Smooth muscle cell (in vitro differentiated cells): ENCODE measurements at regions not wholly inside any gene's neighbourhood (a gene's known extent, or its start where the extent isn't known, plus 50 kb on each side); places are given as distances from the start of the nearest gene placed in this dataset.

Source experiments
- DNase-seq: peaks from one replicate; lab custom pipeline; 2025; ENCODE audit not compliant: unreplicated experiment; lab: John Stamatoyannopoulos, UW
- H2AFZ ChIP-seq: fragments of 200-600 bp; sonication (generic); 2 replicates; pipeline ENCODE4 v1.6.0; 2016; ENCODE audit warnings: antibody characterized with exemption, low read depth, mild to moderate bottlenecking
- H3F3A ChIP-seq: fragments of 200-600 bp; sonication (generic); 2 replicates; pipeline ENCODE4 v1.6.0; 2017; ENCODE audit warnings: antibody characterized with exemption, low read depth
- H3K27ac ChIP-seq: fragments of 200-600 bp; sonication (generic); 2 replicates; pipeline ENCODE4 v1.5.1; 2016; ENCODE audit warnings: low read depth, mild to moderate bottlenecking
- H3K27me3 ChIP-seq: fragments of 200-600 bp; sonication (generic); 2 replicates; pipeline ENCODE4 v1.6.1; 2016; ENCODE audit warnings: low read depth, mild to moderate bottlenecking
- H3K36me3 ChIP-seq: fragments of 200-600 bp; sonication (generic); 2 replicates; pipeline ENCODE4 v1.5.1; 2016; ENCODE audit warnings: low read depth
- H3K4me1 ChIP-seq: fragments of 200-600 bp; sonication (generic); 2 replicates; pipeline ENCODE4 v1.5.1; 2016; ENCODE audit warnings: low read depth
- H3K4me2 ChIP-seq: fragments of 200-600 bp; sonication (generic); 2 replicates; pipeline ENCODE4 v1.6.0; 2016; ENCODE audit warnings: mild to moderate bottlenecking
- H3K4me3 ChIP-seq: fragments of 200-600 bp; sonication (generic); 2 replicates; pipeline ENCODE4 v1.5.1; 2016; ENCODE audit warnings: mild to moderate bottlenecking
- H3K79me2 ChIP-seq: fragments of 200-600 bp; sonication (generic); 2 replicates; pipeline ENCODE4 v1.6.0; 2016; ENCODE audit warnings: low read depth, mild to moderate bottlenecking
- H3K9ac ChIP-seq: fragments of 200-600 bp; sonication (generic); 2 replicates; pipeline ENCODE4 v1.6.0; 2016; ENCODE audit warnings: low read depth
- H3K9me3 ChIP-seq: fragments of 200-600 bp; sonication (generic); replicated peaks from 2 replicates; pipeline ENCODE4 v1.5.1; 2016; ENCODE audit warnings: low read depth
- H4K20me1 ChIP-seq: fragments of 200-600 bp; sonication (generic); 2 replicates; pipeline ENCODE4 v1.6.0; 2016; ENCODE audit warnings: low read depth
- WGBS: methylation state at CpG from one replicate; pipeline ENCODE4 v1.1.7; 2016; ENCODE audit warnings: low lambda C conversion rate; 5-methylcytosine and 5-hydroxymethylcytosine counted together
- TF ChIP-seq, protein P1 (sequence below): fragments of 200-600 bp; sonication (generic); IDR thresholded peaks from 2 replicates; pipeline ENCODE4 v1.5.1; 2017; ENCODE audit warnings: borderline replicate concordance, mild to moderate bottlenecking, antibody characterized with exemption; ENCODE audit not compliant: insufficient read depth, poor library complexity, severe bottlenecking

DNA sequence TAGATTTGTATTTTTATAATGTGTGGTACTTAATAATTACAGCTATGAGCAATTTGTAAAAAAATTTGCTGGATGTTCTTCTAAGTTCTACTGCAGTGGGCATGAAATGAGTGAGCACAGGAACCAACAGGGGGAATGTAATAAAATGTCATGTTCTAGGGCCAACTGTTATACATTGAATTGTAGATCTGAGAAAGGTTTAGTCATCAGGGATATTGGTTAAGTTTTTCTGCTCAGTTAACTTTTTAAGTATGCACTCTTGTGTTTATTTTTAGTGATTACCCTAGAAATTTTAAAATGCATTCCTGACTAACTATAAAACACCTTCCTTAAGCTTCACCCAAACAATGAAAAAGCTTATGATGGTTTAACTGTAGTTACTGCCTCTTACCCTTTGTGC is 101.8 kb downstream of the CAND1 start:
- H3K4me3 ChIP-seq, result no peak overlapping the region
- no peak for DNase-seq
- no peak overlapping the region for H3K9ac ChIP-seq
- H3F3A ChIP-seq, result no peaks in the 10 kb centered on the region
- no peak overlapping the region for H3K27ac ChIP-seq
- H3K4me1 ChIP-seq, result no peaks in the 10 kb centered on the region
- H3K9me3 ChIP-seq, result no peaks in the 10 kb centered on the region
- no peak overlapping the region for H3K4me2 ChIP-seq
- H3K36me3 ChIP-seq, result no peaks in the 10 kb centered on the region
- no peaks in the 10 kb centered on the region for H4K20me1 ChIP-seq
- H2AFZ ChIP-seq, result no peak overlapping the region
- TF ChIP-seq, protein P1, sequence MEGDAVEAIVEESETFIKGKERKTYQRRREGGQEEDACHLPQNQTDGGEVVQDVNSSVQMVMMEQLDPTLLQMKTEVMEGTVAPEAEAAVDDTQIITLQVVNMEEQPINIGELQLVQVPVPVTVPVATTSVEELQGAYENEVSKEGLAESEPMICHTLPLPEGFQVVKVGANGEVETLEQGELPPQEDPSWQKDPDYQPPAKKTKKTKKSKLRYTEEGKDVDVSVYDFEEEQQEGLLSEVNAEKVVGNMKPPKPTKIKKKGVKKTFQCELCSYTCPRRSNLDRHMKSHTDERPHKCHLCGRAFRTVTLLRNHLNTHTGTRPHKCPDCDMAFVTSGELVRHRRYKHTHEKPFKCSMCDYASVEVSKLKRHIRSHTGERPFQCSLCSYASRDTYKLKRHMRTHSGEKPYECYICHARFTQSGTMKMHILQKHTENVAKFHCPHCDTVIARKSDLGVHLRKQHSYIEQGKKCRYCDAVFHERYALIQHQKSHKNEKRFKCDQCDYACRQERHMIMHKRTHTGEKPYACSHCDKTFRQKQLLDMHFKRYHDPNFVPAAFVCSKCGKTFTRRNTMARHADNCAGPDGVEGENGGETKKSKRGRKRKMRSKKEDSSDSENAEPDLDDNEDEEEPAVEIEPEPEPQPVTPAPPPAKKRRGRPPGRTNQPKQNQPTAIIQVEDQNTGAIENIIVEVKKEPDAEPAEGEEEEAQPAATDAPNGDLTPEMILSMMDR, result no peak
- H3K79me2 ChIP-seq, result no peaks in the 10 kb centered on the region
- no peaks in the 10 kb centered on the region for H3K27me3 ChIP-seq

DNA sequence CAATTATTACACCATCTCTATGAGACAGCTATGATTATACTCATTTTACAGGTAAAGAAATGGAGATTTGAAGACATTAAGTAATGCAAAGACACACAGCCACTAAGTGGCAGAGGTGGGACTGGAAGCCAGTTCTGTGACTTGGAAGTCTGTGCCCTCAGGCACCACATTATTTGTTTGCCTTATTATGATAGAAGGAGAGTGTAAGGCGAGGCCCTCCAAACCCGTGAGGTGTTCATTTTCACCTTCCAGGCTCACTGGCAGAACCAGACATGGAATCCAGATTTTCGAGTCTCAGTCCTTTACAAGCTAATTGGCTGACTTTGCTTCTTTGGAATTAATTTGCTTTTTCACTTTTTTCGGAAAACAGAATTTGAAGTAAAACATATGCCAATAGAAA is 107.9 kb downstream of the CAND1 start:
- no peaks in the 10 kb centered on the region for H3K4me1 ChIP-seq
- no peaks in the 10 kb centered on the region for H4K20me1 ChIP-seq
- no peak overlapping the region for H2AFZ ChIP-seq
- TF ChIP-seq, protein P1, result no peak
- DNase-seq, result no peak
- no peak overlapping the region for H3K27ac ChIP-seq
- H3K9me3 ChIP-seq, result no peaks in the 10 kb centered on the region
- no peaks in the 10 kb centered on the region for H3K27me3 ChIP-seq
- no peaks in the 10 kb centered on the region for H3F3A ChIP-seq
- no peak overlapping the region for H3K9ac ChIP-seq
- no peak overlapping the region for H3K4me2 ChIP-seq
- no peaks in the 10 kb centered on the region for H3K79me2 ChIP-seq
- H3K4me3 ChIP-seq, result no peak overlapping the region
- H3K36me3 ChIP-seq, result no peaks in the 10 kb centered on the region
- 87% methylated on average over 4 of the region's 4 CpGs for WGBS

DNA sequence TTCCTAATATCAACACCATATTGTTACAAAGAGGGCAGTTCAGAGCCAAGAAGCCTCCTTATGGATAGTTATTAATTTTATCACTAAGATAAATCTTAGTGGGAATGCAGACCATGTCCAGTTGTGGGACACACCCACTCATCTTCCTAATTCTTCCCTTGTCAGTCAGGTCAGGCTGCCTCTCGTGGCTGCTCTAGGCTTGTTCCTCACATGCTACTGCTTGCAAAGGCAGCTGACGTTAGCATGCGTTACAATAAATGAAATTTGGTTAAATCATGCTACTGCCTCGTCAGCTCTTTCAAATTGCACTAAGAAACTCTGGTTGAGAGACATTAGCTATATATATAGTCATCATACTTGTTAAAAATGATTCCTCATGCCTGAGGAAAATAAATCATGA is 108.4 kb downstream of the CAND1 start:
- 84% methylated on average over 4 of the region's 4 CpGs for WGBS
- Histone ChIP-seq H3K4me2 (no peak overlapping the region), H2AFZ (no peak overlapping the region), H3K4me1 (no peaks in the 10 kb centered on the region), H3K36me3 (no peaks in the 10 kb centered on the region), H3K27me3 (no peaks in the 10 kb centered on the region), H3K9ac (no peak overlapping the region), H3K79me2 (no peaks in the 10 kb centered on the region), H4K20me1 (no peaks in the 10 kb centered on the region), H3K27ac (no peak overlapping the region), H3K4me3 (no peak overlapping the region), H3F3A (no peaks in the 10 kb centered on the region), H3K9me3 (no peaks in the 10 kb centered on the region)
- TF ChIP-seq, protein P1, result no peak
- no peak for DNase-seq

DNA sequence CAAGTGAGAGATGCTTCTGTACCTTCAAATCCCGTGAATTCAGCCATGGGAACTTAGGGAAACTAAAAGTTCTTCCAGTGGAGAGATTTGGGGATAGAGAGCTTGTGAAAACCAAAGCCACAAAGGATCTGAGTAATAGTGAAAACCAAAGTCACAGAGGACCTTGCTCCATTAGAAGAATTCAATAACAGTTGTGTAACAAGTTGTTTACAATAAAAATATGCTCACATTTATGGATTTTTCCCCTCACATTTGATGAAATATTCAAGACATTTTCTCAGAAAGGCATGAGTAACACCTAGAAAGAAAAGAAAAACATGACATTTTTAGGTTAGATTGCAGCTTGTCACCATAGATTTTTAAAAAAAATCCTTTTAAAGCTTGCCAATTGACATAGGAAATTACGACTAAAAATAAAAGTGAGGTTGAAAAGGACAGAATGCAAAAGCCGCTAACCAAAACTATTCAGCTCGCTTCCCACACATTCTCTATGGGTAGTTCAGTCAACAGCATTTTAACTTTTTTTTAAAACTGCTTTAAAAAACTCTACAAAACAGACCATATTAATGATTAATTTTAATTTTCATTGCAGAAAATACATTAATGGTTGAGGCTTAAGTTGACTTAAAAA is 113.2 kb downstream of the CAND1 start:
- Histone ChIP-seq H2AFZ (no peak overlapping the region), H3K27me3 (no peaks in the 10 kb centered on the region), H3K9ac (no peak overlapping the region), H3F3A (peaks cover 4% of the 10 kb centered on the region), H3K4me3 (no peak overlapping the region), H3K9me3 (no peaks in the 10 kb centered on the region), H3K4me1 (no peaks in the 10 kb centered on the region), H3K36me3 (no peaks in the 10 kb centered on the region), H3K4me2 (peak overlapping the region; percentile 51), H3K27ac (peak overlapping the region; percentile 21), H3K79me2 (no peaks in the 10 kb centered on the region), H4K20me1 (no peaks in the 10 kb centered on the region)
- 55% methylated on average over 4 of the region's 4 CpGs for WGBS
- TF ChIP-seq, protein P1, result no peak
- DNase-seq, result no peak
